Nephron progenitor cell (in vitro differentiated cells): ENCODE measurements at regions not wholly inside any gene's neighbourhood (a gene's known extent, or its start where the extent isn't known, plus 50 kb on each side); places are given as distances from the start of the nearest gene placed in this dataset.

Experiments used
- DNase-seq: peaks from one replicate; pipeline ENCODE4 v3.0.0; 2021
- H3K27ac Mint-ChIP-seq: 2 replicates; pipeline ENCODE4 v1.8.0; 2021; ENCODE audit warnings: mild to moderate bottlenecking, moderate library complexity, mixed read lengths
- H3K27me3 Mint-ChIP-seq: 2 replicates; pipeline ENCODE4 v1.8.0; 2021; ENCODE audit warnings: mild to moderate bottlenecking, low read depth, mixed read lengths; ENCODE audit not compliant: poor library complexity
- H3K36me3 Mint-ChIP-seq: 2 replicates; pipeline ENCODE4 v1.8.0; 2021; ENCODE audit warnings: low read depth, mixed read lengths
- H3K4me1 Mint-ChIP-seq: 2 replicates; pipeline ENCODE4 v1.8.0; 2021; ENCODE audit warnings: mixed read lengths
- H3K4me3 Mint-ChIP-seq: 2 replicates; pipeline ENCODE4 v1.8.0; 2021; ENCODE audit warnings: mild to moderate bottlenecking, moderate library complexity, mixed read lengths
- H3K9me3 Mint-ChIP-seq: 2 replicates; pipeline ENCODE4 v1.8.0; 2021; ENCODE audit warnings: mild to moderate bottlenecking, moderate library complexity, mixed read lengths
- CTCF ChIP-seq: fragments of 200-600 bp; sonication (generic); IDR thresholded peaks from 2 replicates; pipeline ENCODE4 v1.5.0; 2021; ENCODE audit warnings: antibody characterized with exemption

DNA sequence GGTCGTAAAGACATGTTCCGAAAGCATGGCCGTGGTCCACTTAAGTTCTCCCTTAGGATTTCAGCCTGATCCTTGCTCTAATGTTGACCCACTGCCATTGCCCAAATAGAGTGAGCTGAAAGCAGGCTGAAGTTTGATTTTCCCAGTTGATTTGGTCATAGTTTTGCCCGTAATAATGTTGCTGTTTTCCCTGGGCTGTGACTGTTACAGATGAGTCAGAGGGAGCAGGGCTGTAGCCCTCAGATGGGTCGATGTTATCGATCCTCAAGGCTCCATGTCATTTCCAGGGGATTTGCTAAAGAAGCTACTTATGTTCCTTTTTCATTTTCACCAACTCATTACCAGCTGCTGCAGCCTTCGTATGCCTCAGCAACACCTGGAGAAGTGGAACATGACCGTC is 169.0 kb upstream of the ZFHX3 start:
- DNase-seq = no peak
- H3K36me3 Mint-ChIP-seq = no peaks in the 10 kb centered on the region
- H3K9me3 Mint-ChIP-seq = peaks cover 14% of the 10 kb centered on the region
- H3K4me1 Mint-ChIP-seq = peaks cover 32% of the 10 kb centered on the region
- H3K27ac Mint-ChIP-seq = peak overlapping the region; percentile 47
- no peak overlapping the region for H3K4me3 Mint-ChIP-seq
- no peaks in the 10 kb centered on the region for H3K27me3 Mint-ChIP-seq
- no peak for TF ChIP-seq CTCF

- no peak overlapping the region for H3K4me3 Mint-ChIP-seq
- H3K27me3 Mint-ChIP-seq = no peaks in the 10 kb centered on the region
- DNase-seq = no peak
- no peak for TF ChIP-seq CTCF
- peaks cover 32% of the 10 kb centered on the region for H3K4me1 Mint-ChIP-seq
- no peak overlapping the region for H3K27ac Mint-ChIP-seq
- no peaks in the 10 kb centered on the region for H3K36me3 Mint-ChIP-seq
- peaks cover 14% of the 10 kb centered on the region for H3K9me3 Mint-ChIP-seq
These were observed 167.9 kb upstream of the ZFHX3 start for GRCh38 chr16:73215678-73216377.

- no peaks in the 10 kb centered on the region for H3K27me3 Mint-ChIP-seq
- H3K9me3 Mint-ChIP-seq = peaks cover 14% of the 10 kb centered on the region
- peaks cover 32% of the 10 kb centered on the region for H3K4me1 Mint-ChIP-seq
- no peaks in the 10 kb centered on the region for H3K36me3 Mint-ChIP-seq
- DNase-seq = no peak
- TF ChIP-seq CTCF = no peak
- H3K27ac Mint-ChIP-seq = no peak overlapping the region
- no peak overlapping the region for H3K4me3 Mint-ChIP-seq
These were observed 167.1 kb upstream of the ZFHX3 start for GRCh38 chr16:73214825-73215677.

DNA sequence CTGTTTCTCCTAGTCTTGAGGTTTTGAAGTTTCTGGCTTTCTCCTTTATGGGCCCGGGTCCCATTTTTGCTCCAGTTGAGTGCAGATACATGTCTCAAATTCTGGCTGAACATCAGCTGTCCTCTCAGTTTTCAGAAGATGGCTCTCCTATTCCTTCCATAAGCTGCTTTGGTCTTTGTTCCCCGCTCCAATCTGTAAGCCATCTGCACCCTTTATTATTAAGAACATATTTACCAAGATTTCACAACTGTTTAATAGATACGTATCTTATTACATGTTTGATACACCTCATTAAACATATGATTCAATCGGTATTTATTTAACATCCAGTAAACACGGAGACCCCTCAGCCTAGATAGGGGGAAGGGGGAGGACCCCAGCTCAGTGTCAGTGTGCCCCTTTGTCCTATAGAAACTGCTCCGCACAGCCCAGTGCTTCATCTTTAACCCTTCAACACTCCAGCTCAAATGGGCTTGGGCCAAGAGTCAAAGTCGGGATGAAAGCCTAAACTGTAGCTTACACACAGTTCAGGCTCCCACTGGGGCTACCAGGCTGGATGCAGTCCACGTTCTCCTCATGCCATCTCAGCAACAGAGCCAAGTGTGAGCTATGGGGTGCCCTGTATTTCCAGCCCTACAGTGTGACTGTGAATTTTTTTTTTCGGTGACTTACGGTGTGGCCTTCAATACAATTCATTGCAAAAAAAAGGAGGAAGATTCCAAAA is 166.0 kb upstream of the ZFHX3 start:
- Mint-ChIP-seq H3K27ac (peak overlapping the region; percentile 53), H3K36me3 (no peaks in the 10 kb centered on the region), H3K4me1 (peaks cover 32% of the 10 kb centered on the region), H3K4me3 (no peak overlapping the region), H3K9me3 (peaks cover 14% of the 10 kb centered on the region), H3K27me3 (no peaks in the 10 kb centered on the region)
- no peak for DNase-seq
- no peak for TF ChIP-seq CTCF

DNA sequence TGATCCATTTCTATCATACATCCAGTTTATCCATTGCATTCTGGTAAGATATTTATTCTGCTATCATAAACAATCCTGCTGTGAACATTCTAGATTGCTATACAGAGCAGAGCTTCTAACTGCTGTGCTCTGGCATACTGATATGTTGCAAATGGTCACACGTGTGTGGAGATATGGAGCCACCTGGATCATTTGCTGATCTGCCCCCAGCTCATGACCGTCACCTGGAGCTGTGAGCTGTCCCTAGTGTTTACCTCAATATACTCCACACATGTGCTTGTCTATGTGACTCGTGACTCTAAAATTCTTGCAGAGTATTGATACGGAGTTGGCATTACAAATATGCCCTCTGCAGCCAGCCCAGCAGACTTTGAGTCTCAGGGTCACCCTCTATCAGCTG is 164.5 kb upstream of the ZFHX3 start:
- no peak overlapping the region for H3K27ac Mint-ChIP-seq
- DNase-seq = no peak
- H3K27me3 Mint-ChIP-seq = peaks cover 3% of the 10 kb centered on the region
- peaks cover 14% of the 10 kb centered on the region for H3K9me3 Mint-ChIP-seq
- no peak overlapping the region for H3K4me3 Mint-ChIP-seq
- TF ChIP-seq CTCF = no peak
- peaks cover 32% of the 10 kb centered on the region for H3K4me1 Mint-ChIP-seq
- no peaks in the 10 kb centered on the region for H3K36me3 Mint-ChIP-seq
